Osteocyte (in vitro differentiated cells): ENCODE measurements at regions not wholly inside any gene's neighbourhood (a gene's known extent, or its start where the extent isn't known, plus 50 kb on each side); places are given as distances from the start of the nearest gene placed in this dataset.

ENCODE experiments used
- DNase-seq: peaks from one replicate; pipeline ENCODE4 v3.0.0; 2021; ENCODE audit warnings: mixed read lengths; ENCODE audit not compliant: unreplicated experiment; ENCODE audit errors: extremely low spot score
- H3K27ac Mint-ChIP-seq: one replicate; pipeline ENCODE4 v1.8.0; 2021; ENCODE audit warnings: mild to moderate bottlenecking, mixed read lengths; ENCODE audit not compliant: unreplicated experiment
- H3K27me3 Mint-ChIP-seq: one replicate; pipeline ENCODE4 v1.8.0; 2021; ENCODE audit warnings: mixed read lengths; ENCODE audit not compliant: unreplicated experiment
- H3K36me3 Mint-ChIP-seq: one replicate; pipeline ENCODE4 v1.8.0; 2021; ENCODE audit warnings: mixed read lengths; ENCODE audit not compliant: unreplicated experiment
- H3K4me1 Mint-ChIP-seq: one replicate; pipeline ENCODE4 v1.8.0; 2021; ENCODE audit warnings: mixed read lengths; ENCODE audit not compliant: unreplicated experiment
- H3K4me3 Mint-ChIP-seq: one replicate; pipeline ENCODE4 v1.8.0; 2021; ENCODE audit warnings: mild to moderate bottlenecking, moderate library complexity, mixed read lengths; ENCODE audit not compliant: unreplicated experiment
- H3K9me3 Mint-ChIP-seq: one replicate; pipeline ENCODE4 v1.8.0; 2021; ENCODE audit warnings: mixed read lengths; ENCODE audit not compliant: unreplicated experiment
- CTCF ChIP-seq: fragments of 200-600 bp; sonication (generic); IDR thresholded peaks from 2 replicates; pipeline ENCODE4 v1.5.0; 2021; ENCODE audit warnings: antibody characterized with exemption, mild to moderate bottlenecking, moderate library complexity

- H3K4me3 Mint-ChIP-seq, result no peak overlapping the region
- DNase-seq, result no peak
- H3K4me1 Mint-ChIP-seq, result peaks cover 30% of the 10 kb centered on the region
- H3K27me3 Mint-ChIP-seq, result no peaks in the 10 kb centered on the region
- no peaks in the 10 kb centered on the region for H3K36me3 Mint-ChIP-seq
- no peak overlapping the region for H3K27ac Mint-ChIP-seq
- TF ChIP-seq CTCF, result no peak
- no peaks in the 10 kb centered on the region for H3K9me3 Mint-ChIP-seq
Measured at GRCh38 chr9:81756561-81756960, 67.2 kb upstream of the TLE1 start.

- TF ChIP-seq CTCF, result no peak
- no peaks in the 10 kb centered on the region for H3K9me3 Mint-ChIP-seq
- H3K27me3 Mint-ChIP-seq, result no peaks in the 10 kb centered on the region
- peaks cover 30% of the 10 kb centered on the region for H3K4me1 Mint-ChIP-seq
- no peak overlapping the region for H3K4me3 Mint-ChIP-seq
- no peak for DNase-seq
- no peaks in the 10 kb centered on the region for H3K36me3 Mint-ChIP-seq
- H3K27ac Mint-ChIP-seq, result no peak overlapping the region
Measured at GRCh38 chr9:81758123-81758797, 68.9 kb upstream of the TLE1 start.

GRCh38 chr9:81759680-81760215 is 70.4 kb upstream of the TLE1 start:
- TF ChIP-seq CTCF, result no peak
- H3K4me3 Mint-ChIP-seq, result no peak overlapping the region
- no peak for DNase-seq
- no peaks in the 10 kb centered on the region for H3K27me3 Mint-ChIP-seq
- H3K36me3 Mint-ChIP-seq, result no peaks in the 10 kb centered on the region
- H3K4me1 Mint-ChIP-seq, result peaks cover 30% of the 10 kb centered on the region
- peak overlapping the region; percentile 62 for H3K27ac Mint-ChIP-seq
- H3K9me3 Mint-ChIP-seq, result no peaks in the 10 kb centered on the region

- no peak for DNase-seq
- Mint-ChIP-seq H3K36me3 (no peaks in the 10 kb centered on the region), H3K4me1 (peaks cover 13% of the 10 kb centered on the region)
Measured at GRCh38 chr9:81767921-81768320, 78.6 kb upstream of the TLE1 start.

More at GRCh38 chr9:81767921-81768320, 78.6 kb upstream of the TLE1 start:
- Mint-ChIP-seq H3K9me3 (peaks cover 4% of the 10 kb centered on the region), H3K4me3 (no peak overlapping the region), H3K27ac (no peak overlapping the region), H3K27me3 (no peaks in the 10 kb centered on the region)
- TF ChIP-seq CTCF, result no peak
